IMR-90 (cell line): ENCODE measurements at regions not wholly inside any gene's neighbourhood (a gene's known extent, or its start where the extent isn't known, plus 50 kb on each side); places are given as distances from the start of the nearest gene placed in this dataset.

Source experiments
- ATAC-seq: fragments of 200-7000 bp; cut with Tn5 transposase; 2 replicates; pipeline ENCODE4 v1.9.1; 2020; ENCODE audit warnings: low read depth, mild to moderate bottlenecking, moderate library complexity
- BruUV-seq: library from RNA; stranded (reverse); fragments of 400-500 nt; replicated peaks from 2 replicates; lab custom pipeline; 2021; lab: Mats Ljungman, UMichigan
- CTCF ChIA-PET: fragments of 300-600 bp; formaldehyde crosslinking; extraction: SDS; loops from one replicate; lab custom pipeline; 2021; ENCODE audit warnings: antibody characterized with exemption; lab: Yijun Ruan, JAX
- POLR2A ChIA-PET: fragments of 300-600 bp; sonication (Branson Sonifier 250); formaldehyde crosslinking; loops from one replicate; lab custom pipeline; 2022; ENCODE audit warnings: antibody characterized with exemption; ENCODE audit not compliant: unreplicated experiment; lab: Charles Lee
- DNase-seq: peaks from one replicate; pipeline ENCODE4 v3.0.0; 2013
- H2AFZ ChIP-seq: replicated peaks from 2 replicates; pipeline ENCODE3; 2013; ENCODE audit warnings: low read length, mild to moderate bottlenecking; ENCODE audit not compliant: poor library complexity
- H2AK5ac ChIP-seq: 2 replicates; pipeline ENCODE4 v1.6.1; 2013; ENCODE audit warnings: low read depth, low read length, inconsistent platforms
- H2AK9ac ChIP-seq: replicated peaks from 2 replicates; pipeline ENCODE3; 2013; ENCODE audit warnings: mild to moderate bottlenecking, low read depth, low read length, moderate library complexity; ENCODE audit not compliant: poor library complexity
- H2BK120ac ChIP-seq: 2 replicates; pipeline ENCODE4 v1.6.1; 2013; ENCODE audit warnings: low read depth, low read length, inconsistent platforms
- H2BK15ac ChIP-seq: 3 replicates; pipeline ENCODE4 v1.6.1; 2013; ENCODE audit warnings: low read depth, low read length, inconsistent platforms
- H2BK20ac ChIP-seq: 2 replicates; pipeline ENCODE4 v1.6.1; 2013; ENCODE audit warnings: low read depth, mild to moderate bottlenecking, inconsistent platforms, low read length, moderate library complexity
- H2BK5ac ChIP-seq: 2 replicates; pipeline ENCODE4 v1.6.1; 2013; ENCODE audit warnings: mild to moderate bottlenecking, low read depth, low read length, inconsistent platforms; ENCODE audit not compliant: poor library complexity, severe bottlenecking
- H3K14ac ChIP-seq: replicated peaks from 2 replicates; pipeline ENCODE4 v1.6.1; 2013; ENCODE audit warnings: low read depth, low read length, inconsistent platforms
- H3K18ac ChIP-seq: 2 replicates; pipeline ENCODE4 v1.6.1; 2013; ENCODE audit warnings: low read depth, low read length, control low read depth
- H3K23ac ChIP-seq: 2 replicates; pipeline ENCODE4 v1.6.1; 2013; ENCODE audit warnings: low read depth, low read length, inconsistent platforms
- H3K27ac ChIP-seq: 2 replicates; pipeline ENCODE4 v1.5.1; 2013; ENCODE audit warnings: mild to moderate bottlenecking, control low read depth, low read length; ENCODE audit not compliant: insufficient read depth
- H3K27me3 ChIP-seq: 2 replicates; pipeline ENCODE4 v1.6.1; 2013; ENCODE audit warnings: low read length; ENCODE audit not compliant: control insufficient read depth, insufficient read depth
- H3K36me3 ChIP-seq: 2 replicates; pipeline ENCODE4 v1.6.1; 2013; ENCODE audit warnings: low read length, mixed read lengths; ENCODE audit not compliant: control insufficient read depth, insufficient read depth
- H3K4ac ChIP-seq: 2 replicates; pipeline ENCODE4 v1.6.1; 2013; ENCODE audit warnings: low read depth, low read length, inconsistent platforms
- H3K4me1 ChIP-seq: 2 replicates; pipeline ENCODE4 v1.6.1; 2013; ENCODE audit warnings: low read length, mixed read lengths; ENCODE audit not compliant: control insufficient read depth, insufficient read depth
- H3K4me2 ChIP-seq: 2 replicates; pipeline ENCODE4 v1.6.1; 2013; ENCODE audit warnings: low read depth, mild to moderate bottlenecking, control low read depth, low read length, moderate library complexity
- H3K4me3 ChIP-seq: 2 replicates; pipeline ENCODE4 v1.5.1; 2013; ENCODE audit warnings: low read depth, mild to moderate bottlenecking, control low read depth, low read length, moderate library complexity; ENCODE audit not compliant: insufficient read depth
- H3K56ac ChIP-seq: 2 replicates; pipeline ENCODE4 v1.6.1; 2013; ENCODE audit warnings: low read length, inconsistent platforms; ENCODE audit not compliant: insufficient read depth; ENCODE audit errors: extremely low read depth
- H3K79me1 ChIP-seq, 2 experiments: 2 replicates each; pipeline ENCODE4 v1.6.1; 2013; ENCODE audit warnings: low read length in 2 of 2, inconsistent platforms in 1 of 2, low read depth in 1 of 2
- H3K9ac ChIP-seq: 2 replicates; pipeline ENCODE4 v1.6.1; 2013; ENCODE audit warnings: low read depth, low read length, control low read depth
- H3K9me1 ChIP-seq: 2 replicates; pipeline ENCODE4 v1.6.1; 2013; ENCODE audit warnings: low read length, inconsistent platforms; ENCODE audit not compliant: insufficient read depth
- H3K9me3 ChIP-seq: 2 replicates; pipeline ENCODE4 v1.6.1; 2013; ENCODE audit warnings: low read length; ENCODE audit not compliant: control insufficient read depth, insufficient read depth
- H4K20me1 ChIP-seq: 2 replicates; pipeline ENCODE4 v1.6.1; 2013; ENCODE audit warnings: low read length, inconsistent platforms; ENCODE audit not compliant: insufficient read depth
- H4K5ac ChIP-seq: 2 replicates; pipeline ENCODE4 v1.6.1; 2013; ENCODE audit warnings: mild to moderate bottlenecking, low read depth, low read length, control low read depth
- H4K8ac ChIP-seq, 2 experiments: 2 replicates each; pipeline ENCODE4 v1.6.1; 2013; ENCODE audit warnings: low read depth in 2 of 2, low read length in 2 of 2, control low read depth in 1 of 2, inconsistent platforms in 1 of 2
- H4K91ac ChIP-seq: 2 replicates; pipeline ENCODE4 v1.6.1; 2013; ENCODE audit warnings: low read depth, low read length, inconsistent platforms; ENCODE audit not compliant: insufficient read depth
- ELK1 ChIP-seq: fragments of 150-350 bp; IDR thresholded peaks from 2 replicates; pipeline ENCODE4 v1.6.1; 2016; ENCODE audit warnings: low read depth, mild to moderate bottlenecking, low read length, moderate library complexity, borderline replicate concordance
- MAFK ChIP-seq: IDR thresholded peaks from 2 replicates; pipeline ENCODE4 v1.6.1; 2012; ENCODE audit warnings: low read depth, low read length, improper control_type of control experiment
- RFX5 ChIP-seq: IDR thresholded peaks from 2 replicates; pipeline ENCODE4 v1.8.0; 2012; ENCODE audit warnings: low read depth, mild to moderate bottlenecking, low read length, moderate library complexity
- WGBS, 2 experiments: methylation state at CpG; one replicate each; pipeline versions ENCODE4 v1.1.5 to v1.1.7; 2013; ENCODE audit warnings: missing lambda C conversion rate in 2 of 2; ENCODE audit not compliant: insufficient read length in 1 of 2; ENCODE audit errors: extremely low coverage in 2 of 2; 5-methylcytosine and 5-hydroxymethylcytosine counted together
- dilution Hi-C: fragments of 300-500 bp; cut with HindIII; formaldehyde crosslinking; loops from one replicate; pipeline ENCODE4 v1.14.3; 2018; ENCODE audit warnings: low sequenced_read_pairs; ENCODE audit not compliant: unreplicated experiment
- in situ Hi-C: fragments of 300-500 bp; cut with MboI; formaldehyde crosslinking; loops from 3 replicates; pipeline ENCODE4 v1.14.3; 2019; ENCODE audit warnings: low sequenced_read_pairs, inconsistent platforms, mixed read lengths
- intact Hi-C: fragments of 100-400 bp; cut with micrococcal nuclease; formaldehyde crosslinking; loops from 2 replicates; pipeline ENCODE4 v1.10.0; 2022

- H4K5ac ChIP-seq, result no peak overlapping the region
- BruUV-seq, result no TSS peak
- no peaks in the 10 kb centered on the region for H3K4me1 ChIP-seq
- H4K20me1 ChIP-seq, result no peaks in the 10 kb centered on the region
- H3K27ac ChIP-seq, result no peak overlapping the region
- intact Hi-C loops, result no loop called here
- H3K9me3 ChIP-seq, result peaks cover 10% of the 10 kb centered on the region
- H3K27me3 ChIP-seq, result no peaks in the 10 kb centered on the region
- H3K14ac ChIP-seq, result no peak overlapping the region
- H2AFZ ChIP-seq, result no peak overlapping the region
- in situ Hi-C loops, result no loop called here
- H2BK5ac ChIP-seq, result no peak overlapping the region
- dilution Hi-C loops, result no loop called here
- no peak overlapping the region for H3K9ac ChIP-seq
- no peak overlapping the region for H3K4ac ChIP-seq
- H3K18ac ChIP-seq, result no peak overlapping the region
- TF ChIP-seq RFX5, result no peak
- no peak for TF ChIP-seq ELK1
- TF ChIP-seq MAFK, result peak; percentile 98
- H3K4me3 ChIP-seq, result no peak overlapping the region
- WGBS, 2 experiments, result 83% methylated on average over 1 of the region's 11 CpGs; no CpG with 5 or more reads in 1 of the 2 experiments
- no peaks in the 10 kb centered on the region for H3K79me1 ChIP-seq
- no peaks in the 10 kb centered on the region for H3K9me1 ChIP-seq
- no peak overlapping the region for H4K91ac ChIP-seq
- no peaks in the 10 kb centered on the region for H3K36me3 ChIP-seq
- no peak overlapping the region for H2BK15ac ChIP-seq
- ATAC-seq, result no peak
- POLR2A ChIA-PET, result no interaction called here
- H3K23ac ChIP-seq, result no peak overlapping the region
- H2BK120ac ChIP-seq, result no peak overlapping the region
- H2AK5ac ChIP-seq, result no peak overlapping the region
- no peak for DNase-seq
- H2BK20ac ChIP-seq, result no peak overlapping the region
- H3K4me2 ChIP-seq, result no peak overlapping the region
- H4K8ac ChIP-seq, result no peak overlapping the region
- H3K56ac ChIP-seq, result no peak overlapping the region
- CTCF ChIA-PET, result interaction anchor here (0.7 kb wide), 1 partner anchor 288 kb away, joined by 3 read pairs; no protein-coding TSS in a partner anchor
- no peak overlapping the region for H2AK9ac ChIP-seq
These were observed 1323.2 kb upstream of the DDX18 start for GRCh38 chr2:116491292-116491691.
